NCI-H345 (cell line): ENCODE measurements at regions not wholly inside any gene's neighbourhood (a gene's known extent, or its start where the extent isn't known, plus 50 kb on each side); places are given as distances from the start of the nearest gene placed in this dataset.

ENCODE experiments used
- DNase-seq: peaks from one replicate; lab custom pipeline; 2025; lab: John Stamatoyannopoulos, UW

DNA sequence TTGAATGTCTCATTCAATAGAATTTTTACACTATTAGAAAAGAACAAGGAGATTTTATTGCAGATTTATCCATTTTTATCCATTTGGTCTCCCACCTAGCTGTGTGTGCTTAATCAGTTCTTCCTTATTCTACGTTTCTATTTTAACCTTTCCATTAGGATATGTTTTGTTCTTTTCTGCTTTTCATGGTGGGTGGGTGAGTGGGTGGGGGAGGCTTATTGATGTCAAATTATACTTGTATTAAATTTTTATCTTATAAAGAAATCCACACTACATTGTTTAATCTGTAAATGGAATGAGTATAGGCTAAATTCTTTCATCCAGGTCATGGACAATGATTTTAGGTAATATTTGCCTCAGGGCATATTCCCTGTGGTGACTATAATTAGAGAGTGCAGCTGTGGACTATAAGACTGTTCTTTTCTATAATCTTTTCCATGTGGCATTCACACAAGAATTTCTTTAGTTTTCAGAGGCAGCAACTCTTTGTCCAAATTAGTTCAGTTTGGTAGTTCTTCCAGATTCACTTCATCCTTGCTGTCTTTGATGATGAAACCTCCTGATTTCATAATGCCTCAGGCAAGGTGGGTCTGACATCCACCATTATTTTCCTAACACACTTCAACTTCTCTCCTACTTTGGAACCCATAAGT lies 2451.8 kb downstream of the PCDH7 start:
- DNase-seq: no peak

DNA sequence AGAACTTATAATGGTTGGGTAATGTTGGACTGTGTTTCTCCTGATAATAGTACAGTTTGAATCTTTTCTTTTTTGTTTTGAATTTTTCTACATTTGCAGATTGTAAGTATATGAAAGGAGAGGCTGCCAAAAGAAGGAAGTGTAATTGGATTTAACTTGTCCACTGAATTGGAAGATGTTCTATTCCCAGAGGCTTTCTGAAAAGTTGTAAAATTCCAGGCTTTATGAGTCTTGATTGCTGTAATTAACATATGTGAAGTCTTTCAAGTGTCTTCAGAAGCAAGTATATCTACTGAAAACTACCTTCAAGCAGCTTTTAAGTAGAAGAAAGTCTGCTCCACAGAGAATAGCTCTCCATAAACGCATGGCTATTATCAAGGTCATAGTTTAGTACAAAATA lies 2456.4 kb downstream of the PCDH7 start:
- DNase-seq: no peak

DNA sequence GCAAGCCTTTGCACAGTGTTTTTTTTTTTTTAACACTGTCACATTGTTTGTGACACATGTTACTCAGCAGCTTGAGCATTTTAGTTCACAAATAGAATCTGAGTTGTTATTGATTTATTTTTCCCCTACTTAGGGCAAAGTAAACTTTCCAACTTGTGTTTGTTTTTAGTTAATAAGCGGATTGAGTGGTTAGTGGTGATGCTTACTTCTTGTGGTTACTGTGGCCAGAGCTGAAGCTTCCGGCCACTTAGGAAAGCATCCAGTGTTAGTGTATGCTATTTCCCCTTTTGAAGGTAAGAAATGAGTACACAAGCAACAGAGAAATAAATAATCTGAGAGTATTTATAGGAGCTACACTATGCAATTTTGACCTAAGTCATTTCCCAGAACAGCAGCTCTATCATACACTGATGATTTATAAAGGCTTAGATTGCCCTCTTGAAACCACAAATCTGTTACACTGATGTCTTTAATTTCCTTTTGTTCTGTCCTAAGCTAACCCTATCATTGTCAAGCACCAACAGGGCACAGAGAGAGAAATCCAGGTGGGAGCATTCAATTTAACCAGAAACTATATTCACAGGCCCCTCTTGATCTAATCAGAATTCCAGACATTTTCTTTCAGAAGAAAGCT lies 2464.6 kb downstream of the PCDH7 start:
- no peak for DNase-seq

DNA sequence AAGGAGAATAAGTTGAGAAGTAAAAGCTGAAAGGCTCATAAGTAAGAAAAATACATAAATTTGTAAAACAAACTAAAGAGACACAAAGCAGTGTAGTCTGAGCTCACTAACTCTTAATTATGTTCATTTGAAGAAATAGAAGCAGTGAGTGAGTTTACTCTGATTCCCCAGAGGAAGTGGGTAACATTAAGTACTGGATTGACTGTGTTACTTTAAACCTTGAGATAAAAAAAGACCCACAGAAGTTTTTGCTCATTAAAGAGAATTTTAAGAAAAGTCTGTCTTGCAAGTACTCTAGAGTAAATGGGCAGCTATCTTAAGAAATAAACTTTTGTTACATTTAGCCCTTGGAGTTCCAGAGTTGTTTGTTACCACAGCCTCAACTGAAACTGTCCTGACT lies 2466.9 kb downstream of the PCDH7 start:
- no peak for DNase-seq

DNA sequence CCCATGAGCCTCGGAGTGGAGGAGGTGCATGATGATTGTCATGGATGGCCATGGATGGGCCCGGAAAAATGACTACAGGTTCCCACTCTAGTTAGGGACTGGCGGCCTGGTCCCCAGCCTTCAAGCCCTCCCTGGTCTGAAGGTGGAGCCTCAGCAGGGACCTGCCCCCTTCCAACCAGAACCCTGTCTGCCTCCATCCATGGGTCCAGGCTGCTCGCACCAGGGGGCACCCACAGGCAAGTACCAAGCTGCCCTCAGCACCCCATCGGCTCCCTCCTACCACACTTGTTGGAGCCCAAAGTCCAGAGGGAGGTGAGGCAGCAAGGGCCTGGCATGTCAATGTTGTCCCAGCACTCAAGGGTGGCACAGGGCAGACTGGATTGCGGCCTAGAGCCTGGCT lies 2468.6 kb downstream of the PCDH7 start:
- no peak for DNase-seq

DNA sequence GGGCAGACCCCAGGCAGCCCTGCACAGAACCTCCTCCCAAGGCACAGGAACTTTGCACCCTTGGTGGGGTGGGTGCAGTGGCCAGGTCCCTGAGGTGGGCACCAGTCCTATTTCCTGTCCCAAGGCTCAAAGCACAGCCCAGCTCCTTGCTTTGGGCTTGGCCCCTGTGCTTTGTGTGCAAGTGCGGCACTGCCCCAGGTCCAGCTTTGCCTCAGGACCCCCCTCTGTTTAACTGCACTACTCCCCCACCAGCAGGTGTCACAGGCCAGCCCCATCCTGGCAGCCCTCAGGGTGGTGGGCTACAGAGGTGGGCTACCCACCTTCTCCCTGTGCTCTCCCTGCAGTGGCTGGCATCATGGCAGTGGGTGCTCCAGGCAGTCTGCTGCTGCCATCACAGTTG lies 2469.0 kb downstream of the PCDH7 start:
- no peak for DNase-seq

DNA sequence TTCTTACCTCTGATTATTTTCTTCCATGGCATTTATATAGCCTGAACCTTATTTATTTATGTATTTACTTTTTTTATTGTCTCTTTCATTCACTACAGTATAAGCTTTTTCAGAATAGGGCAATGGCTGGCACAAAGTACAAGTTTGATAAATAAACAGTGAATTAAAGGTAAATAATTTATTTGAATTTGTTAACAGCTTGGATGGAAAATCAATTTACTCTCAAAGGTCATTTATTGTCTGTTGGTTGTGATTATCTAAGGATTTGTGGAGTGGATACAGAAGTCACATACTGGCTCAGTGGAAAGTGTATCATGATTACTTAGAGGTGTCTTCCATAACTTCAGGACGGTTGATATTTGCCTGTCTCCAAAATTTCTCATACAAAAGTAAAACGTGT lies 2472.9 kb downstream of the PCDH7 start:
- DNase-seq: no peak

DNA sequence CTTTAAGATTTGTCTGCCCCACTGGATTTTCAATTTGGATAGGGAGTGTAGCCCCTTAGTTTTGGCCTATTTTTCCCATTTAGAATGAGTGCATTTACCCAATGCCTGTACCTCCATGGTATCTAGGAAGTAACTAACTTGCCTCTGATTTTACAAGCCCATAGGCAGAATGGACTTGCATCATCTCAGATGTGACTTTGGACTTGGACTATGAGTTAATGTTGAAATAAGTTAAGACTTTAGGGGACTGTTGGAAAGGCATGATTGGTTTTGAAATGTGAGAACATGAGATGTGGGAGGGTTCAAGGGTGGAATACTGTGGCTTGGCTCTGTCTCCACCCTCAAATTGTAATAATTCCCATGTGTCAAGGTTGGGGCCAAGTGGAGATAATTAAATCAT lies 2480.2 kb downstream of the PCDH7 start:
- no peak for DNase-seq

DNA sequence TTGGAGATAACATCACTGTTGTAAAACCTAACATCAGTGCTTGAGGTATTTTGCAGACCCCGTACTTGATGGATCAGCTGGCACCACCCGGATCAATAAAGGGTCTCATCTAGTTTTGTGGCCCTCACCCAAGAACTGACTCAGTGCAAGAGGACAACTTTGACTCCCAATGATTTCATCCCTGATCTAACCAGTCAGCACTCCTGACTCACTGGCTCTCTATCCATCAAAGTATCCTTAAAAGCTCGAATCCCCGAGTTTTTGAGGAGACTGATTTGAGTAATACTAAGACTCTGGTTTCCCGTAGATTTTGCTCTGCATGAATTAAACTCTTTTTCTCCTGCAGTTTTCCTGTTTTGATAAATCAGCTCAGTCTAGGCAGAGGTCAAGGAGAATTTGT lies 2498.1 kb downstream of the PCDH7 start:
- no peak for DNase-seq

DNA sequence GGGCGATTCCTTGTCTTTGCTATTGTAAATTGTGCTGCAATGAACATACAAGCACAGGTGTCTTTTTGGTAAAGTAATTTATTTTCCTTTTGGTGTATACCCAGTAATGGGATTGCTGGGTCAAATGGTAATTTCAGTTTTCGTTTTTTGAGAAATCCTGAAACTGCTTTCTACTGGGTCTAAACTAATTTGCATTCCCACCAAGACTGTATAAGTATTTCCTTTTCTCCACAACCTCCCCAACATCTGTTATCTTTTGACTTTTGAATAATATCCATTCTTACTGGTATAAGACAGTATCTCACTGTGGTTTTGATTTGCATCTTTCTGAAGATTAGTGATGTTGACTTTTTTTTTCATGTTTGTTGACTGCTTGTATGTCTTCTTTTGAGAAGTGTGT lies 2506.0 kb downstream of the PCDH7 start:
- no peak for DNase-seq

DNA sequence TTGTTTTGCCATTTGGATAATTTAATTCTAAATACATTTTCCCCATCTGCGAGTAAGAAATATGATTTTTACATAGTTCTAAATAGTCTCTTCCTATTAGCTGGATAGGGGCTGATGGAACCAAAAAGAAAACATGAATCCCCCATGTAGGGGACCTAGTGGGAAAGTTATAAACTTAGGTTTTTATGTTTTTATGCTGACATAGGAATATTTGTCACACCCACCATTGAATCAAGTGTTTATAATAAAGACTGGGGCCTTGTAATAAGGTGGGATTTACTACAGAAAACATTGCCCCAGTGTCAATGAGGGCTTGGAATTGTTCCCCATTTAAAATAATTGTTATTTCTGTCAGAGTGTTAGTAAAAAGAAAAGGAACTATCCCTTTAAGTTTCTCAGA lies 2506.6 kb downstream of the PCDH7 start:
- DNase-seq: no peak

DNA sequence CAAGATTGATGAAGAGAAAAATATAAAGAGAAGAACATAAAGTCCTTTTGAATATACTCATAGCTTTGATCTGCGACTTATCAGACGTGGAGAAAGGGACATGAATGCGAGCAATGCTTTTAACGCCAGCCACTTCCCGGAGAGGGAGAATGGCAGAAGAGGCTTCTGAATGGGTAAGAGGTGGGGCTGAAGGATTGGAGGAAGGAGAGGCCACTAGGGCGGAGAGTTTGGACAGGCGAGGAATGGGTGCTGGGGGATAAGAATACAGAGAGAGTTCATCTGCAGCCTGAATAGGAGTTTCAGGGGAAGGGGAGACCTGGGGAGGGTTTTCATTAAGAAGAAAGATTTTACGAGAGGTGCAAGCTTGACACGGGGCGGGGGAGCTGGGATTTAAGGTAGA lies 2534.9 kb downstream of the PCDH7 start:
- DNase-seq: no peak

DNA sequence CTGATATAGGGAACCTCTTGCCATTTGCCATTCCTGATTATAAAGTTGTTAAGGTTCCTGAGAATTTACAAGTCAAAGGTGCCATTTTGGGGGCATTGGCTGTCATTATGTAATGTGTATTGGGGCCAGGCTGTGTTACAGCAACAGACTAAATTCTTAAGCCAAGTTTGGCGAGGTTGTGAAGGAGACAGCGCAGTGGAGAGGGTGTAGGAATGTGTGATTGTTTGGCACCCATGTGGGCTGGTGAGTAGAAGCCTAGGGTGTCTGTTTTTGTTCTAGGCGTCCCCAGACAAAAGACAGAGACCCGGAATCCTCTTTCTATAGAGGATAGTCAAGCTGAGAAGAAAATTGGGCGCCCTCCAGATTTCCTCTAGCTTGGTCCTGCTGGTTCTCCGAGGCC lies 2535.3 kb downstream of the PCDH7 start:
- DNase-seq: no peak

DNA sequence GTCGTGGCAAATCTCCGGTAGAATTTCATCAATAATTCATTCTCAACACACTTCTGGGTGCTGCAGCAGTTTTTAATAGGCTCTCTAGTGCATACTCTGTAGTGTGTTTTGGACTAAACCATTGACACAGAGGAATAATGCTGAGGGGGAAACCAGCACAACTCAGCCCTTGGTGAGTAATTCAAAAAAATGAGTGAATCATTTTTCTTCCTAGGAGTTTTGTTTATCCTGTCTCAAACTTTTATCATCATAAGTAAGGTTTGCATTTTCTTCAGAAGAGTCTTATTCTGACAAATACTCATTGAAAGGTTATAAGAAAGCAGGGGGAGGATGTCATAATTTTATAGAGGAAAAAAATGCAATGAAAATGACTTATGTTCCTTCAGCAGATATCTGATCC lies 2542.7 kb downstream of the PCDH7 start:
- no peak for DNase-seq

DNA sequence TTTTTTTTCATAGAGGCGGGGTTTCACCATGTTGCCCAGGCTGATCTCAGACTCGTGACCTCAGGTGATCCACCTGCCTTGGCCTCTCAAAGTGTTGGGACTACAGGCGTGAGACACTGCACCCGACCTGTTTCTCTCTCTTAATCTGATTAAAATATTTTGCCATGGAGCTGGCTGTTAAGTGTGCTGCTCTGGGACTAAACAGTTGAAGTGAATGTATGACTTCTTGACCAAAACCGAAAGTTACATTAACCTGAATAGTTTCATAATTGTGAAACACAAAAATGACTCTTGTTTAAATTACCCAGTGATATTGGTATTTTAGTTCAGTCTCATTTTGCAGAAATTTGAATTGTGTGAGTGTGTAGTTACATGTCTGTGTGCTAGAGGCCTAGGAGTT lies 2548.6 kb downstream of the PCDH7 start:
- DNase-seq: no peak

DNA sequence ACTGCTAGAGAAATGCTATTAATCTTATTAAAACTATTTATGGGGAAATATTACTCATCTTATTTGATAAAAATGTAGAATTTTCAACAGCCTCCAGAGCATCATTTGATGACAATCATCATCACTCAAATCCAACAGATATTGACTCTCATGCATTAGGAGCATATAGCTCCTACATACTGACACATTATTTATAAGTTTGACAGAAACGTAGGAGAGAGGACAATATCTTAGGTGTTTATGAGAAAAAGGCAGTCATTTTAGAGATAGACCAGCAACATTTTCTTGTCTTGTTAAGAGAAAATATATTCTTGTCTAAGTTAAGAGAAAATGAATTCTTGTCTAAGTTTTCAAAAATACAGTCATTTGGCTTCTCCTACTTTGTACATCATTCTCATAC lies 2550.2 kb downstream of the PCDH7 start:
- DNase-seq: no peak

DNA sequence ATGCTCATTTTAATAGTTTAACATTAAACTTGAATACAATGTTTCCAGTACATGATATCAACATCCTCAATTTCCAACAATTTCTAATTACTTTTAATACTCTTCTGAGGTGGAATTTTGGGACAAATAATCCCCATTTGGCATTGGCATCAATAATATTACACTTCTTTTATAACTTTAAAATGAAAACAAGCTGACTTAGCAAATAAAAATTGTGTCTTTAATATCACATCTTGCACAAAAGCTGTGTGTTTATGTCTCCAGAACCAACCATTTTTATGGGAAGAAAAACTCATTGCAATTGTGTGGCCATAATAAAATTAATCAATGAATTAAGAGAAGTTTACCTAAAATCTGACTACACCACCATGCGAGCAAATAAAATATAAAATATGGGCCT lies 2552.6 kb downstream of the PCDH7 start:
- DNase-seq: no peak

DNA sequence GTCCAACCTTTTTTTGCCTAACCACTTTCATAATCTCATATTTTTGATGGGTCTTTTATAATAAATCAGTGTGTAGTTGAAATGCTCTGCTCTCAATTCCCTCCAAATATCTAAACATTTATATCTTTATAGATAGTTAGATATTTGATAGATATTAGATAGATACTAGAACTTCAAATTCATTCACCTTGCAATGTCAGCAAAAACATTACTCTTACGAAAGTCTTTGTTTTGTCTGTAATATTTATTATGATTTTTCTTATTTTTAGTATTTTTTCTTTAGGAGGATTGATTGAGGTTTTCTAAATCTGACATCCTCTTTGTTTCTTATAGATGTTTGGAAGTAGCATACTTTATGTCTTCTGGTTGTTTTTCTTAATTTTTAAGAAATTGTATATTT lies 2563.6 kb downstream of the PCDH7 start:
- no peak for DNase-seq

DNA sequence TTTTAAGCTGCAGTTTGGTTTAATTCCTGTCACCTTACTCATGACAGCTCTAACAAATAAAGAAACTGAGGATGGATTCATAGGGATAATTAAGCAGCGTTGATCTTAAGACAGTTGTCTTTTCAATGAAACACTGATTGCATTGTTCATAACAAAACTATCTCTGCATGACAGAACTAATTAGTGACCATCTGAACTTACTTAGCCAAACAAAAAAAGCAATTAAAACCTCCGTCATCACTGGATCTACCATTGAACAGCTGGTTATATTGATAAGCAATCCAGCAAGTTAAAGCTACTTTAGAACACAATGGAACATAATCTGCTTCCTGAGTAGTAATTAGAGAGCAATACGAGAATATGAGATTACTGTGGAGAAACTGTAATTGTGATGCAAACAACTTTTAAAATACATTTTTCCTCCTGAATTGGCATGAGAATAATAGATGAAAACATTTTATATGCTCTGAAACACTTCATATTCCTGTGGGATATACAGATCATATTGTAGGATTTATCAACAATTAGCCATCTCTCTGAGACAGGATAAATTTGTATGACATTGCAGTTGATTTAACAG lies 2576.8 kb downstream of the PCDH7 start:
- DNase-seq: no peak

DNA sequence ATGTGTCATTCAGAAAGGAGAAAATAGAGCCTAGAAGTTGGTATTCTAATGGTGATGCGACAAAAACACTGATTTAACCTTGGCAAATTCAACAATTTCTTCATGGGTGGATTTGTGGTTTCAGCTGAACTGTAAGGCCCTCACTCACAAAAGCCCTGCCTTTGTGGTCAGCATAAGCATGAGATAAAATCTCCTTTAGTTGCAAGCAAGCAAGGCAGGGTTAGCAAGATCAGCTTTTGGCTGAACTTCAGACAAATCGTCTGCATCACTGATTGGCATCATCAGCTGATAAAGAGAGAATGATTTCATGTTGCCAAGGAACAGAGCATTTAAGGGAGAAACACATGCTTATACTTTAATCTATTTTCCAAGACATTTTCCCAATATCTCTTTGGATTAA lies 2582.2 kb downstream of the PCDH7 start:
- DNase-seq: no peak

DNA sequence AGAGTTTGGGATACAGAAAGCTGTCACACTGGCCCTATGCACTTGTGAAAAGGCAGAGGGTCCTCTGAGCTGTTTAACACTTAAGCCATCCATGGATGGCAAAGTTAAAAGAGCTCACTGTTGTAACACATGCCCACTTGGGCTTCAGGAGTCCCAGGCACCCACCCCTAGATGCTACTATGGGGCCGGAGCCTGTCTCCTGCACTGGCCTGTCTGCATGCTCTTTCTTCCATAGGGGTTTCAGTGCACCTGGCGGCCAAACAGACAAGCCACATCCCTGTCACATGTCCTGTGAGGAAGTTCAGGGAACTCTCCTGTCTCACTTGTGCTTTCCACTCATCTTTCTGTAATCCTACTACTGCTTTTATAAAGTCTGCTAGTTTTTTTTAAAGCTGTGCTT lies 2586.0 kb downstream of the PCDH7 start:
- DNase-seq: no peak

DNA sequence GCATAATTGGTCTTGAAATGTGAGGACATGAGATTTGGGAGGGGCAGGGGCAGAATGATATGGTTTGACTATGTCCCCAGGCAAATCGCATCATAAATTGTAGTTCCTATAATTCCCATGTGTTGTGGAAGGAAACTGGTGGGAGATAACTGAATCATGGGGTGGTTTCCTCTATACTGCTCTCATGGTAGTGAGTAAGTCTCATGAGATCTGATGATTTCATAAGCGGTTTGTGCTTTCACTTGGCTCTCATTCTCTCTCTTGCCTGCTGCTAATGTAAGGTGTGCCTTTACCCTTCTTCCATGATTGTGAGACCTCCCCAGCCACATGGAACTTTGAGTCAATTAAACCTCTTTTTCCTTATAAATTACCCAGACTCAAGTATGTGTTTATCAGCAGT lies 2595.9 kb downstream of the PCDH7 start:
- no peak for DNase-seq

DNA sequence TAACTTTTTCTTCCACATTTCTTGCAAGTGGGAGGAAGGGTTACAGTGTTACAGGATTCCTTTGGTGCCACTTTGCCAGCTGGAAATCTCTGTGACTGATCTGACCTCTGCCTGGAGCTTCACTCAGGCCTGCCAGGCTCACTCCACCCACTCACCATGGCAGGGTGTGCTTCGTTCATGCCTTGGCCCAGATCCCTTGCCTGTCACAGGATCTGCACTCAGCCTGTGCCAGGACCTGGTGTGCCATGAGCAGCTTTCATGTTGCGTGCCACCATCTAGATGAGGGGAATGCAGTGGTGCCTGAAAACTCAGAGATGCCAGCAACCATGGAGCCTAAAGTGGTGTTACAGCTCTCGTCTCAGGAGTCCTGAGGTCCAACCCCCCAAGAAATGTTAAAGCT lies 2596.4 kb downstream of the PCDH7 start:
- DNase-seq: no peak

DNA sequence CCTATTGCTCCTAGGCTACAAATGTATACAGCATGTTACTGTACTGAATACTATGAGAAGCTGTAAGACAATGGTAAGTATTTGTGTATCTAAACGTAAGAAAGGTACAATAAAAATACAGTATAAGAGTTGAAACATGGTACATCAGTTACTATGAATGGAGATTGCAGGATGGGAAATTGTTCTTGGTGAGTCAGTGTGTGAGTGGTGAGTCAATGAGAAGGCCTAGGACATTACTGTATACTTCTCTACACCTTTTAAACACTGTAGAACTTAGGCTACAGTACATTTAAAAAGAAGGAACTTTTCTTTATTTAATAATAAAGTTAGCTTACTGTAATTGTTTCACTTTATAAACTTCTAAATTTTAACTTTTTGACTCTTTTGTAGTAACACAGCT lies 2603.2 kb downstream of the PCDH7 start:
- DNase-seq: no peak
